CD14-positive monocyte (primary cell): ENCODE measurements at regions not wholly inside any gene's neighbourhood (a gene's known extent, or its start where the extent isn't known, plus 50 kb on each side); places are given as distances from the start of the nearest gene placed in this dataset.

Experiments used
- DNase-seq, 3 donors: peaks; one replicate each; pipeline ENCODE4 v3.0.0-alpha.2; 2011 to 2022
- H2AFZ ChIP-seq: 2 replicates; pipeline ENCODE4 v1.6.0; 2012; ENCODE audit warnings: mild to moderate bottlenecking, low read depth, low read length, inconsistent platforms; ENCODE audit not compliant: insufficient read depth, poor library complexity, severe bottlenecking
- H3K27ac ChIP-seq, 2 donors: 1 replicate in 1 of 2; 2 replicates in 1 of 2; pipeline ENCODE4 v1.5.1; 2012 to 2013; ENCODE audit warnings: low read length in 2 of 2, control low read depth in 1 of 2, inconsistent platforms in 1 of 2, low read depth in 1 of 2, mild to moderate bottlenecking in 1 of 2
- H3K27me3 ChIP-seq, 2 donors: one replicate each; pipeline versions ENCODE4 v1.6.0 to v1.6.1; 2011 to 2013; ENCODE audit warnings: low read length in 2 of 2; ENCODE audit not compliant: control insufficient read depth in 2 of 2, insufficient read depth in 2 of 2
- H3K36me3 ChIP-seq, 2 donors: replicated peaks in 1 of 2; 1 replicate in 1 of 2; 2 replicates in 1 of 2; pipeline versions ENCODE4 v1.5.1 to v1.6.1; 2012 to 2013; ENCODE audit warnings: low read length in 2 of 2, control low read depth in 1 of 2, inconsistent platforms in 1 of 2, mild to moderate bottlenecking in 1 of 2; ENCODE audit not compliant: insufficient read depth in 2 of 2, control insufficient read depth in 1 of 2
- H3K4me1 ChIP-seq, 2 donors: 1 replicate in 1 of 2; 2 replicates in 1 of 2; pipeline versions ENCODE4 v1.5.1 to v1.6.1; 2012 to 2013; ENCODE audit warnings: low read length in 2 of 2, control low read depth in 1 of 2, inconsistent platforms in 1 of 2, mild to moderate bottlenecking in 1 of 2, moderate library complexity in 1 of 2; ENCODE audit not compliant: insufficient read depth in 2 of 2, control insufficient read depth in 1 of 2
- H3K4me2 ChIP-seq: replicated peaks from 2 replicates; pipeline ENCODE3; 2012; ENCODE audit warnings: low read length, moderate library complexity, mild to moderate bottlenecking; ENCODE audit not compliant: poor library complexity, severe bottlenecking; ENCODE audit errors: extremely low read depth
- H3K4me3 ChIP-seq, 3 experiments: fragments of 200-600 bp in 1 of 3; sonication (generic) in 1 of 3; replicated peaks in 1 of 3; 1 replicate in 2 of 3; 2 replicates in 1 of 3; pipeline ENCODE4 v1.5.1; 2011 to 2013; ENCODE audit warnings: low read length in 3 of 3, mild to moderate bottlenecking in 3 of 3, control low read depth in 2 of 3, low read depth in 2 of 3, inconsistent platforms in 1 of 3, moderate library complexity in 1 of 3
- H3K79me2 ChIP-seq: 2 replicates; pipeline ENCODE4 v1.6.0; 2012; ENCODE audit warnings: mild to moderate bottlenecking, control low read depth, inconsistent platforms, low read length, moderate library complexity; ENCODE audit not compliant: insufficient read depth
- H3K9ac ChIP-seq: 2 replicates; pipeline ENCODE4 v1.6.0; 2017; ENCODE audit warnings: low read length, mild to moderate bottlenecking; ENCODE audit not compliant: insufficient read depth, poor library complexity, severe bottlenecking
- H3K9me3 ChIP-seq, 2 donors: replicated peaks in 1 of 2; 1 replicate in 1 of 2; 2 replicates in 1 of 2; pipeline versions ENCODE4 v1.5.1 to v1.6.1; 2012 to 2013; ENCODE audit warnings: low read length in 2 of 2, control low read depth in 1 of 2; ENCODE audit not compliant: control insufficient read depth in 1 of 2, insufficient read depth in 1 of 2
- H4K20me1 ChIP-seq: 2 replicates; pipeline ENCODE4 v1.6.0; 2012; ENCODE audit warnings: mild to moderate bottlenecking, low read length, control low read depth, moderate library complexity; ENCODE audit not compliant: insufficient read depth
- H3K27ac Mint-ChIP-seq, 7 donors: one replicate each; pipeline ENCODE4 v1.8.0; 2020; ENCODE audit warnings: mild to moderate bottlenecking in 7 of 7, mixed read lengths in 7 of 7, moderate library complexity in 6 of 7, inconsistent platforms in 2 of 7
- H3K27me3 Mint-ChIP-seq, 3 donors: one replicate each; pipeline ENCODE4 v1.8.0; 2021 to 2022; ENCODE audit warnings: low read depth in 3 of 3, mild to moderate bottlenecking in 3 of 3, mixed read lengths in 3 of 3, moderate library complexity in 3 of 3, inconsistent platforms in 1 of 3
- H3K36me3 Mint-ChIP-seq, 2 donors: one replicate each; pipeline ENCODE4 v1.8.0; 2020; ENCODE audit warnings: mixed read lengths in 2 of 2, inconsistent platforms in 1 of 2, mild to moderate bottlenecking in 1 of 2
- H3K4me1 Mint-ChIP-seq: one replicate; pipeline ENCODE4 v1.8.0; 2020; ENCODE audit warnings: mild to moderate bottlenecking, mixed read lengths
- H3K4me3 Mint-ChIP-seq, 2 donors: one replicate each; pipeline ENCODE4 v1.8.0; 2020; ENCODE audit warnings: mild to moderate bottlenecking in 2 of 2, mixed read lengths in 2 of 2, moderate library complexity in 1 of 2
- H3K9me3 Mint-ChIP-seq, 7 donors: one replicate each; pipeline ENCODE4 v1.8.0; 2020 to 2022; ENCODE audit warnings: mixed read lengths in 7 of 7, mild to moderate bottlenecking in 6 of 7, moderate library complexity in 6 of 7, inconsistent platforms in 2 of 7
- CTCF ChIP-seq: fragments of 200-600 bp; IDR thresholded peaks from one replicate; pipeline ENCODE4 v1.8.0; 2022; ENCODE audit warnings: antibody characterized with exemption, mild to moderate bottlenecking
- WGBS: methylation state at CpG from one replicate; pipeline ENCODE4 v1.1.5; 2013; ENCODE audit warnings: missing lambda C conversion rate; ENCODE audit not compliant: insufficient coverage; 5-methylcytosine and 5-hydroxymethylcytosine counted together
- intact Hi-C, 2 donors: fragments of 100-400 bp; cut with micrococcal nuclease; formaldehyde crosslinking; loops; one replicate each; pipeline versions ENCODE4 v1.15.0 to v1.15.1; 2023

- DNase-seq, result no peak
- no peak overlapping the region for H3K27ac Mint-ChIP-seq
- Histone ChIP-seq H4K20me1 (no peaks in the 10 kb centered on the region), H3K9ac (no peak overlapping the region), H2AFZ (no peak overlapping the region), H3K4me3 (no peak overlapping the region), H3K9me3 (no peaks in the 10 kb centered on the region), H3K4me2 (no peak overlapping the region), H3K36me3 (no peaks in the 10 kb centered on the region), H3K27ac (no peak overlapping the region), H3K79me2 (no peaks in the 10 kb centered on the region), H3K4me1 (no peaks in the 10 kb centered on the region), H3K27me3 (no peaks in the 10 kb centered on the region)
- no peak for TF ChIP-seq CTCF
- intact Hi-C loops, result no loop called here
- WGBS, result 88% methylated on average over 5 of the region's 14 CpGs
- peaks cover 0 to 4% (median 1%) of the 10 kb centered on the region in 3 donors for H3K27me3 Mint-ChIP-seq
- peaks cover 2 to 5% (median 3%) of the 10 kb centered on the region in 7 donors for H3K9me3 Mint-ChIP-seq
- no peaks in the 10 kb centered on the region for H3K36me3 Mint-ChIP-seq
- H3K4me3 Mint-ChIP-seq, result no peak overlapping the region
- H3K4me1 Mint-ChIP-seq, result no peaks in the 10 kb centered on the region
Observed at GRCh38 chr1:38197312-38198061, 150.9 kb upstream of the POU3F1 start.

GRCh38 chr1:38194472-38194871 is 147.9 kb upstream of the POU3F1 start:
- peaks cover 0 to 3% (median 0%) of the 10 kb centered on the region in 7 donors for H3K9me3 Mint-ChIP-seq
- H2AFZ ChIP-seq, result no peak overlapping the region
- H3K27me3 ChIP-seq, result peaks cover 0 to 6% of the 10 kb centered on the region in 2 donors
- H3K36me3 ChIP-seq, result no peaks in the 10 kb centered on the region
- H3K4me1 ChIP-seq, result peaks cover 0 to 5% of the 10 kb centered on the region in 2 donors
- no peaks in the 10 kb centered on the region for H3K36me3 Mint-ChIP-seq
- no peak overlapping the region for H3K9ac ChIP-seq
- H3K9me3 ChIP-seq, result no peaks in the 10 kb centered on the region
- WGBS, result 68% methylated on average over 3 of the region's 6 CpGs
- H3K4me2 ChIP-seq, result no peak overlapping the region
- H3K27ac ChIP-seq, result no peak overlapping the region
- H3K27ac Mint-ChIP-seq, result no peak overlapping the region
- H3K4me1 Mint-ChIP-seq, result peaks cover 5% of the 10 kb centered on the region
- H3K4me3 ChIP-seq, result no peak overlapping the region
- intact Hi-C loops, result no loop called here
- no peak for DNase-seq
- no peak overlapping the region for H3K4me3 Mint-ChIP-seq
- H4K20me1 ChIP-seq, result no peaks in the 10 kb centered on the region
- H3K27me3 Mint-ChIP-seq, result peaks cover 8 to 19% (median 10%) of the 10 kb centered on the region in 3 donors
- H3K79me2 ChIP-seq, result no peaks in the 10 kb centered on the region
- TF ChIP-seq CTCF, result no peak
